Fibroblast of mammary gland (primary cell): ENCODE measurements at regions not wholly inside any gene's neighbourhood (a gene's known extent, or its start where the extent isn't known, plus 50 kb on each side); places are given as distances from the start of the nearest gene placed in this dataset.
"Not testable (repeated sequence)": the region's sequence is repeated elsewhere in the genome, so short reads cannot be mapped to it uniquely, and the experiment has no call there.

ENCODE experiments used
- DNase-seq: peaks from one replicate; pipeline ENCODE4 v3.0.0-alpha.2; 2010; ENCODE audit warnings: low read depth
- H3K4me3 ChIP-seq: 2 replicates; pipeline ENCODE4 v1.5.1; 2011; ENCODE audit warnings: low read depth, mild to moderate bottlenecking, low read length, moderate library complexity; ENCODE audit not compliant: control insufficient read depth
- CTCF ChIP-seq: conservative IDR thresholded peaks from 2 replicates; pipeline ENCODE4 v1.5.1; 2011; ENCODE audit warnings: low read depth, low read length, inconsistent platforms; ENCODE audit not compliant: control insufficient read depth, insufficient read depth

GRCh38 chr16:88185976-88186888, 196.5 kb upstream of the ZNF469 start:
- peak; percentile 78 for DNase-seq
- not testable (repeated sequence) for H3K4me3 ChIP-seq

GRCh38 chr16:88186889-88187870, 195.6 kb upstream of the ZNF469 start:
- peak; percentile 71 for DNase-seq
- not testable (repeated sequence) for H3K4me3 ChIP-seq

- H3K4me3 ChIP-seq, DNase-seq: not testable (repeated sequence)
Observed at GRCh38 chr16:88188171-88188895, 194.4 kb upstream of the ZNF469 start.

GRCh38 chr16:88190592-88191095, 192.1 kb upstream of the ZNF469 start:
- not testable (repeated sequence) for DNase-seq, H3K4me3 ChIP-seq

- H3K4me3 ChIP-seq, DNase-seq: not testable (repeated sequence)
Observed at GRCh38 chr16:88191168-88191567, 191.6 kb upstream of the ZNF469 start.

GRCh38 chr16:88192601-88193000, 190.2 kb upstream of the ZNF469 start:
- no peak for TF ChIP-seq CTCF
- no peak overlapping the region for H3K4me3 ChIP-seq
- DNase-seq = no peak

- DNase-seq = peak; percentile 68
- peak; percentile 42 for TF ChIP-seq CTCF
- not testable (repeated sequence) for H3K4me3 ChIP-seq
Observed at GRCh38 chr16:88193706-88194396, 188.9 kb upstream of the ZNF469 start.

GRCh38 chr16:88194397-88195268, 188.1 kb upstream of the ZNF469 start:
- TF ChIP-seq CTCF = no peak
- H3K4me3 ChIP-seq = no peak overlapping the region
- DNase-seq = peak; percentile 56
